GM12878 (cell line): ENCODE measurements at regions not wholly inside any gene's neighbourhood (a gene's known extent, or its start where the extent isn't known, plus 50 kb on each side); places are given as distances from the start of the nearest gene placed in this dataset.

ENCODE experiments used
- ATAC-seq: fragments of 200-7000 bp; cut with Tn5 transposase; 3 replicates; pipeline ENCODE4 v1.9.1; 2020; ENCODE audit warnings: mild to moderate bottlenecking, moderate library complexity
- BruUV-seq: library from RNA; stranded (reverse); fragments of 400-500 nt; replicated peaks from 2 replicates; lab custom pipeline; 2021; lab: Mats Ljungman, UMichigan
- CTCF ChIA-PET: fragments of 300-600 bp; sonication (Branson Sonifier 250); formaldehyde crosslinking; extraction: SDS; loops from one replicate; lab custom pipeline; 2021; ENCODE audit warnings: inconsistent platforms; lab: Yijun Ruan, JAX
- POLR2A ChIA-PET: fragments of 350-600 bp; formaldehyde crosslinking; extraction: SDS; loops from one replicate; lab custom pipeline; 2021; ENCODE audit warnings: inconsistent platforms; lab: Charles Lee
- RAD21 ChIA-PET: fragments of 300-600 bp; sonication (Branson Sonifier 250); formaldehyde crosslinking; loops from one replicate; lab custom pipeline; 2023; ENCODE audit warnings: antibody characterized with exemption; ENCODE audit not compliant: unreplicated experiment; lab: Charles Lee
- SMC1A ChIA-PET: fragments of 300-600 bp; sonication (Branson Sonifier 250); formaldehyde crosslinking; loops from one replicate; lab custom pipeline; 2023; ENCODE audit not compliant: unreplicated experiment, uncharacterized antibody; lab: Charles Lee
- DNase-seq: peaks from one replicate; pipeline ENCODE4 v3.0.0-alpha.2; 2011; ENCODE audit warnings: low read depth, low spot score
- FAIRE-seq: peaks from 3 replicates; lab custom pipeline; 2011; peaks lifted over from hg19 to GRCh38; lab: Jason Lieb, UNC
- H2AFZ ChIP-seq: 2 replicates; pipeline ENCODE4 v1.6.0; 2011; ENCODE audit warnings: low read depth, low read length, control low read depth; ENCODE audit not compliant: control insufficient read depth
- H3K27ac ChIP-seq: 2 replicates; pipeline ENCODE4 v1.5.1; 2011; ENCODE audit warnings: control low read depth; ENCODE audit not compliant: control insufficient read depth, insufficient read depth
- H3K27me3 ChIP-seq, 2 experiments: replicated peaks in 1 of 2; 2 replicates each; pipeline versions ENCODE4 v1.6.0 to v1.6.1; 2011; ENCODE audit warnings: low read length in 1 of 2; ENCODE audit not compliant: control insufficient read depth in 2 of 2, insufficient read depth in 2 of 2
- H3K36me3 ChIP-seq, 2 experiments: 2 replicates each; pipeline ENCODE4 v1.5.1; 2011; ENCODE audit warnings: low read length in 1 of 2; ENCODE audit not compliant: control insufficient read depth in 2 of 2, insufficient read depth in 2 of 2
- H3K4me1 ChIP-seq: 2 replicates; pipeline ENCODE4 v1.6.1; 2011; ENCODE audit warnings: mild to moderate bottlenecking, low read length, moderate library complexity, mixed read lengths; ENCODE audit not compliant: control insufficient read depth, insufficient read depth
- H3K4me2 ChIP-seq: 2 replicates; pipeline ENCODE4 v1.6.0; 2011; ENCODE audit warnings: control low read depth; ENCODE audit not compliant: control insufficient read depth, insufficient read depth
- H3K4me3 ChIP-seq: fragments of 200-600 bp; sonication (generic); 2 replicates; pipeline ENCODE4 v1.5.1; 2016
- H3K79me2 ChIP-seq: 2 replicates; pipeline ENCODE4 v1.6.0; 2011; ENCODE audit warnings: low read length; ENCODE audit not compliant: control insufficient read depth, insufficient read depth
- H3K9ac ChIP-seq: 2 replicates; pipeline ENCODE4 v1.8.0; 2011; ENCODE audit warnings: low read length, control low read depth, mixed read lengths; ENCODE audit not compliant: control insufficient read depth, insufficient read depth
- H3K9me3 ChIP-seq: replicated peaks from 3 replicates; pipeline ENCODE4 v1.5.1; 2011; ENCODE audit warnings: mild to moderate bottlenecking, low read length; ENCODE audit not compliant: control insufficient read depth, insufficient read depth
- H4K20me1 ChIP-seq: 2 replicates; pipeline ENCODE4 v1.6.0; 2011; ENCODE audit not compliant: control insufficient read depth, insufficient read depth
- FOXM1 ChIP-seq: IDR thresholded peaks from 2 replicates; pipeline ENCODE4 v1.6.1; 2012; ENCODE audit warnings: low read depth, mild to moderate bottlenecking, inconsistent platforms, low read length, moderate library complexity
- ZBTB4 ChIP-seq: fragments of 450-650 bp; formaldehyde crosslinking; IDR thresholded peaks from 2 replicates; pipeline ENCODE4 v1.4.0; 2022; ENCODE audit warnings: mild to moderate bottlenecking, moderate library complexity
- WGBS: methylation state at CpG from one replicate; pipeline ENCODE4 v1.1.6; 2016; ENCODE audit warnings: low lambda C conversion rate; ENCODE audit not compliant: insufficient replicate concordance, insufficient coverage; ENCODE audit errors: missing lambda C conversion rate; 5-methylcytosine and 5-hydroxymethylcytosine counted together
- in situ Hi-C: fragments of 300-500 bp; cut with MboI; formaldehyde crosslinking; loops from 9 replicates; pipeline ENCODE4 v1.14.3; 2018; ENCODE audit warnings: mixed read lengths
- intact Hi-C: fragments of 100-400 bp; cut with micrococcal nuclease; formaldehyde crosslinking; loops from one replicate; pipeline ENCODE4 v1.14.2; 2022; ENCODE audit not compliant: unreplicated experiment

DNA sequence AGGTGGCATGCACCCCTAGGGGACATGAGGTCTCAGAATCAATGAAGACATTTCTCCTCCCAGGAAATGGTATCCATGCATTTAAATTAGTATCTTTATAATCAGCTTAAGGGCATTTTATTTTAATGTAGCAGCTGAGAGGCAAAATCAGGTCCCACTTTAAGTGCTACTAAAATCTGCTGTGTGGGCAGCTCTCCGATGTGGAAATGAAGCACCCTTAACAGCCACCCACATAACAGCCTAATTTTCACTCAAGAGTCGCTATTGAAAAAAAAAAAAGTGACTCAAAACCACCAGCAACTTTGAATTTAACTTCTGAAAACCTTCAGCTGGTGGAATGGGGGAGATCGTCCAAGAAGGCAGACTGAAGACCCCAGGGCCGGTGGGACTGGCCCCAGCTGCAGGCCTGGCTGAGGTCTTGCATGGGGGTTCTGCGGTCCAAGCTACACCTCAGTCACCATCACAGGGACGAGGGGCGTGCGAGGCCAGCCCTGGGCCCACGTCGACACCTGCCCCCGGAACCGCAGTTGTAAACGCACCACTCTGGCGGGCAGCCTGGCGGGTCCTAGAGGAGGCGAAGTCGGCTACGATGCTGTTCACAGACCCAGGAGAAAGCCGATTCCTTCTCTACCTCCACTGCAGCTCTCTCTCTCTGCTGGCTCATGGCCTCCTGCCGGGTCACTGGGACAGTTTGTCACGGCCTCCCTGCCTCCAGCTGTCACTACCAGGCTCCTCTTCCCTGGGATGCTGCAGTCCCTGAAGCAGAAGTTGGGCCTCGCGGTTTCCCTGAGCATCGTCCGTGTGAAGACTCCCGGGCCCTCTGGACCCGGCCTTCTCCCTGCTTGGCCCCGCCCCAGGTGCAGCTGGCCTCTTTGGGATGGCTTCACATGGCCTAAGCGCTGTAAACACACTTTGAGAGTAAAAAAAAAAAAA lies 111.9 kb downstream of the KCNF1 start:
- H3K27ac ChIP-seq = no peak overlapping the region
- FAIRE-seq = no peak
- no peaks in the 10 kb centered on the region for H3K79me2 ChIP-seq
- ChIA-PET RAD21 (interaction anchor here (0.6 kb wide), 1 partner anchor 133 kb away, joined by 4 read pairs; no protein-coding TSS in a partner anchor), POLR2A (no interaction called here), CTCF (no interaction called here), SMC1A (no interaction called here)
- 36% methylated on average over 12 of the region's 29 CpGs for WGBS
- H3K36me3 ChIP-seq = no peaks in the 10 kb centered on the region
- no peaks in the 10 kb centered on the region for H4K20me1 ChIP-seq
- H3K4me2 ChIP-seq = no peak overlapping the region
- no peak for ATAC-seq
- no peak overlapping the region for H3K4me3 ChIP-seq
- H3K9me3 ChIP-seq = no peaks in the 10 kb centered on the region
- no peaks in the 10 kb centered on the region for H3K4me1 ChIP-seq
- no peak overlapping the region for H2AFZ ChIP-seq
- no peak for TF ChIP-seq FOXM1
- TF ChIP-seq ZBTB4 (CRISPR knock-in tag) = no peak
- DNase-seq = no peak
- peaks cover 0 to 2% of the 10 kb centered on the region in 2 experiments; a peak in 2 of 4 replicates for H3K27me3 ChIP-seq
- no TSS peak for BruUV-seq
- intact Hi-C loops = no loop called here
- in situ Hi-C loops = no loop called here
- H3K9ac ChIP-seq = no peak overlapping the region
